H1 (cell line): ENCODE measurements at regions not wholly inside any gene's neighbourhood (a gene's known extent, or its start where the extent isn't known, plus 50 kb on each side); places are given as distances from the start of the nearest gene placed in this dataset.

Experiments
- CTCF ChIA-PET: fragments of 300-600 bp; sonication (Branson Sonifier 250); formaldehyde crosslinking; loops from one replicate; lab custom pipeline; 2021; ENCODE audit not compliant: partially characterized antibody; lab: Charles Lee
- POLR2A ChIA-PET: fragments of 300-600 bp; sonication (Branson Sonifier 250); formaldehyde crosslinking; loops from one replicate; lab custom pipeline; 2021; ENCODE audit warnings: inconsistent platforms; ENCODE audit not compliant: partially characterized antibody; lab: Charles Lee
- DNase-seq, 2 experiments: peaks; one replicate each; pipeline versions ENCODE4 v3.0.0 to v3.0.0-alpha.2; 2010 to 2022; ENCODE audit warnings: low spot score in 2 of 2, low read depth in 1 of 2, mixed read lengths in 1 of 2
- FAIRE-seq: peaks from 2 replicates; lab custom pipeline; 2011; peaks lifted over from hg19 to GRCh38; lab: Jason Lieb, UNC
- H2AFZ ChIP-seq: 2 replicates; pipeline ENCODE4 v1.8.1; 2012; ENCODE audit warnings: low read length, inconsistent platforms
- H2AK5ac ChIP-seq: 2 replicates; pipeline ENCODE4 v1.6.1; 2013; ENCODE audit warnings: low read depth, low read length
- H2BK120ac ChIP-seq: replicated peaks from 2 replicates; pipeline ENCODE3; 2013; ENCODE audit warnings: low read depth, low read length, inconsistent platforms
- H2BK12ac ChIP-seq: 2 replicates; pipeline ENCODE4 v1.6.1; 2013; ENCODE audit warnings: low read depth, low read length
- H2BK15ac ChIP-seq: 2 replicates; pipeline ENCODE4 v1.6.1; 2013; ENCODE audit warnings: low read length
- H2BK20ac ChIP-seq: 2 replicates; pipeline ENCODE4 v1.6.1; 2013; ENCODE audit warnings: low read length
- H2BK5ac ChIP-seq: 2 replicates; pipeline ENCODE4 v1.6.1; 2013; ENCODE audit warnings: low read depth, low read length
- H3K14ac ChIP-seq: 2 replicates; pipeline ENCODE4 v1.6.1; 2013; ENCODE audit warnings: inconsistent platforms; ENCODE audit not compliant: insufficient read length
- H3K18ac ChIP-seq: 2 replicates; pipeline ENCODE4 v1.6.1; 2013; ENCODE audit warnings: low read length; ENCODE audit errors: extremely low read depth
- H3K23ac ChIP-seq: 2 replicates; pipeline ENCODE4 v1.6.1; 2013; ENCODE audit warnings: inconsistent platforms; ENCODE audit not compliant: insufficient read length
- H3K23me2 ChIP-seq: 2 replicates; pipeline ENCODE4 v1.6.1; 2013; ENCODE audit warnings: low read depth, low read length
- H3K27ac ChIP-seq: 2 replicates; pipeline ENCODE4 v1.6.1; 2011; ENCODE audit warnings: low read depth, low read length, inconsistent platforms
- H3K27me3 ChIP-seq, 4 experiments: replicated peaks in 1 of 4; 1 replicate in 1 of 4; 2 replicates in 3 of 4; pipeline versions ENCODE4 v1.6.1 to v1.8.1; 2011 to 2013; ENCODE audit warnings: low read length in 3 of 4, mild to moderate bottlenecking in 3 of 4, inconsistent platforms in 2 of 4, mixed read lengths in 2 of 4, moderate library complexity in 1 of 4; ENCODE audit not compliant: control insufficient read depth in 3 of 4, insufficient read depth in 3 of 4; ENCODE audit errors: extremely low read depth in 1 of 4
- H3K36me3 ChIP-seq, 4 experiments: 2 replicates each; pipeline versions ENCODE4 v1.6.1 to v1.8.1; 2011 to 2013; ENCODE audit warnings: mild to moderate bottlenecking in 4 of 4, low read length in 3 of 4, moderate library complexity in 2 of 4, control low read depth in 1 of 4, inconsistent platforms in 1 of 4; ENCODE audit not compliant: insufficient read depth in 4 of 4, control insufficient read depth in 2 of 4
- H3K4ac ChIP-seq: replicated peaks from 2 replicates; pipeline ENCODE3; 2013; ENCODE audit warnings: low read length, low read depth, mixed read lengths, inconsistent platforms; ENCODE audit not compliant: insufficient read length
- H3K4me1 ChIP-seq, 4 experiments: replicated peaks in 1 of 4; 1 replicate in 1 of 4; 2 replicates in 3 of 4; pipeline versions ENCODE4 v1.6.1 to v1.8.1; 2011 to 2013; ENCODE audit warnings: low read length in 3 of 4, inconsistent platforms in 2 of 4, mixed read lengths in 1 of 4; ENCODE audit not compliant: insufficient read depth in 4 of 4, control insufficient read depth in 3 of 4
- H3K4me2 ChIP-seq, 2 experiments: 2 replicates each; pipeline versions ENCODE4 v1.6.1 to v1.8.1; 2011 to 2013; ENCODE audit warnings: low read depth in 2 of 2, low read length in 2 of 2, control low read depth in 1 of 2, inconsistent platforms in 1 of 2, mild to moderate bottlenecking in 1 of 2; ENCODE audit not compliant: insufficient read depth in 1 of 2
- H3K4me3 ChIP-seq, 4 experiments: fragments of 200-600, 300-600 bp in 1 of 4; sonication (generic), shearing (Covaris generic), sonication (Bioruptor Twin) in 1 of 4; 2 replicates each; pipeline versions ENCODE4 v1.5.1 to v1.8.1; 2011 to 2016; ENCODE audit warnings: low read length in 4 of 4, low read depth in 3 of 4, control low read depth in 2 of 4, inconsistent platforms in 2 of 4, mild to moderate bottlenecking in 2 of 4, mixed read lengths in 1 of 4, moderate library complexity in 1 of 4; ENCODE audit not compliant: insufficient read depth in 2 of 4; ENCODE audit errors: extremely low read depth in 1 of 4
- H3K56ac ChIP-seq: replicated peaks from 2 replicates; pipeline ENCODE3; 2013; ENCODE audit warnings: low read depth, mild to moderate bottlenecking, mixed read lengths, low read length, inconsistent platforms; ENCODE audit not compliant: insufficient read length
- H3K79me1 ChIP-seq: 2 replicates; pipeline ENCODE4 v1.6.1; 2013; ENCODE audit warnings: low read depth, low read length, control low read depth
- H3K79me2 ChIP-seq, 2 experiments: 2 replicates each; pipeline versions ENCODE4 v1.6.1 to v1.8.1; 2012 to 2013; ENCODE audit warnings: low read length in 2 of 2, mild to moderate bottlenecking in 2 of 2, inconsistent platforms in 1 of 2; ENCODE audit not compliant: insufficient read depth in 2 of 2, control insufficient read depth in 1 of 2
- H3K9ac ChIP-seq, 4 experiments: replicated peaks in 1 of 4; 1 replicate in 1 of 4; 2 replicates in 3 of 4; pipeline versions ENCODE4 v1.6.1 to v1.8.1; 2011 to 2013; ENCODE audit warnings: low read depth in 3 of 4, low read length in 3 of 4, control low read depth in 2 of 4, mild to moderate bottlenecking in 2 of 4, moderate library complexity in 2 of 4, inconsistent platforms in 1 of 4; ENCODE audit errors: extremely low read depth in 1 of 4
- H3K9me3 ChIP-seq, 2 experiments: 2 replicates each; pipeline versions ENCODE4 v1.6.1 to v1.8.1; 2012 to 2013; ENCODE audit warnings: mild to moderate bottlenecking in 2 of 2, moderate library complexity in 2 of 2, control low read depth in 1 of 2, inconsistent platforms in 1 of 2, low read depth in 1 of 2, low read length in 1 of 2, mixed read lengths in 1 of 2; ENCODE audit not compliant: insufficient read depth in 2 of 2
- H4K20me1 ChIP-seq, 2 experiments: replicated peaks in 1 of 2; 2 replicates each; pipeline versions ENCODE3 to v1.8.1; 2011 to 2013; ENCODE audit warnings: inconsistent platforms in 2 of 2, low read length in 2 of 2, mild to moderate bottlenecking in 1 of 2; ENCODE audit not compliant: insufficient read depth in 2 of 2, control insufficient read depth in 1 of 2
- H4K5ac ChIP-seq: 2 replicates; pipeline ENCODE4 v1.6.1; 2013; ENCODE audit warnings: low read length, low read depth, mixed read lengths, inconsistent platforms; ENCODE audit not compliant: insufficient read length
- H4K8ac ChIP-seq: 2 replicates; pipeline ENCODE4 v1.8.0; 2013; ENCODE audit warnings: mild to moderate bottlenecking, moderate library complexity, low read length, inconsistent platforms; ENCODE audit not compliant: insufficient read depth; ENCODE audit errors: extremely low read depth
- H4K91ac ChIP-seq: replicated peaks from 2 replicates; pipeline ENCODE3; 2013; ENCODE audit warnings: low read length, mixed read lengths, inconsistent platforms; ENCODE audit not compliant: insufficient read length
- CBX8 ChIP-seq: fragments of 300-800, 300-1000 bp; sonication (generic); IDR thresholded peaks from 2 replicates; pipeline ENCODE4 v1.7.1; 2016; ENCODE audit warnings: low read depth, low read length, borderline replicate concordance
- CHD2 ChIP-seq: IDR thresholded peaks from 2 replicates; pipeline ENCODE4 v1.6.1; 2012; ENCODE audit warnings: low read length, improper control_type of control experiment
- CTBP2 ChIP-seq: IDR thresholded peaks from 2 replicates; pipeline ENCODE4 v1.7.0; 2011; ENCODE audit warnings: borderline replicate concordance, mild to moderate bottlenecking, moderate library complexity, mixed read lengths, low read length; ENCODE audit not compliant: insufficient read depth, insufficient read length
- EZH2 ChIP-seq: fragments of 200-600 bp; sonication (generic); IDR thresholded peaks from 2 replicates; pipeline ENCODE4 v1.7.1; 2012; ENCODE audit warnings: low read depth, mild to moderate bottlenecking, moderate library complexity, low read length, inconsistent platforms; ENCODE audit not compliant: severe bottlenecking
- KDM1A ChIP-seq: fragments of 200-600, 300-600 bp; sonication (generic); IDR thresholded peaks from 2 replicates; pipeline ENCODE4 v1.7.1; 2016; ENCODE audit warnings: mild to moderate bottlenecking, low read length, borderline replicate concordance
- KDM4A ChIP-seq: IDR thresholded peaks from one replicate; pipeline ENCODE4 v1.7.1; 2012; ENCODE audit warnings: low read depth, mild to moderate bottlenecking, moderate library complexity, low read length, inconsistent platforms; ENCODE audit not compliant: severe bottlenecking
- KDM5A ChIP-seq: fragments of 200-600 bp; IDR thresholded peaks from 2 replicates; pipeline ENCODE4 v1.7.1; 2012; ENCODE audit warnings: mild to moderate bottlenecking, low read length, inconsistent platforms, mixed read lengths
- MAFK ChIP-seq: IDR thresholded peaks from 2 replicates; pipeline ENCODE4 v1.6.1; 2012; ENCODE audit warnings: low read depth, mild to moderate bottlenecking, improper control_type of control experiment, low read length
- POLR2A ChIP-seq, 2 experiments: IDR thresholded peaks; 1 replicate in 1 of 2; 2 replicates in 1 of 2; pipeline ENCODE4 v1.6.1; 2011; ENCODE audit warnings: low read depth in 2 of 2, low read length in 2 of 2, mild to moderate bottlenecking in 2 of 2; ENCODE audit errors: control extremely low read depth in 1 of 2
- RXRA ChIP-seq: IDR thresholded peaks from 2 replicates; pipeline ENCODE4 v1.6.1; 2011; ENCODE audit warnings: low read depth, mild to moderate bottlenecking, low read length, moderate library complexity; ENCODE audit not compliant: insufficient read depth
- TAF1 ChIP-seq: IDR thresholded peaks from 2 replicates; pipeline ENCODE4 v1.6.1; 2011; ENCODE audit warnings: mild to moderate bottlenecking, low read depth, low read length
- TAF7 ChIP-seq: optimal IDR thresholded peaks from 2 replicates; pipeline ENCODE3; 2011; ENCODE audit warnings: low read depth, mild to moderate bottlenecking, inconsistent platforms, low read length, moderate library complexity, borderline replicate concordance
- WGBS, 2 experiments: shearing (Covaris generic) in 1 of 2; methylation state at CpG; one replicate each; pipeline versions ENCODE4 v1.1.6 to v1.1.7; 2013 to 2015; ENCODE audit warnings: low lambda C conversion rate in 2 of 2, mixed read lengths in 2 of 2, inconsistent platforms in 1 of 2, low coverage in 1 of 2, missing lambda C conversion rate in 1 of 2; ENCODE audit not compliant: insufficient replicate concordance in 2 of 2, insufficient coverage in 1 of 2, insufficient read length in 1 of 2; ENCODE audit errors: extremely low coverage in 1 of 2, missing lambda C conversion rate in 1 of 2; 5-methylcytosine and 5-hydroxymethylcytosine counted together
- TF ChIP-seq, protein P1 (sequence below): IDR thresholded peaks from 2 replicates; pipeline ENCODE4 v1.6.1; 2011; ENCODE audit warnings: low read length, improper control_type of control experiment

DNA sequence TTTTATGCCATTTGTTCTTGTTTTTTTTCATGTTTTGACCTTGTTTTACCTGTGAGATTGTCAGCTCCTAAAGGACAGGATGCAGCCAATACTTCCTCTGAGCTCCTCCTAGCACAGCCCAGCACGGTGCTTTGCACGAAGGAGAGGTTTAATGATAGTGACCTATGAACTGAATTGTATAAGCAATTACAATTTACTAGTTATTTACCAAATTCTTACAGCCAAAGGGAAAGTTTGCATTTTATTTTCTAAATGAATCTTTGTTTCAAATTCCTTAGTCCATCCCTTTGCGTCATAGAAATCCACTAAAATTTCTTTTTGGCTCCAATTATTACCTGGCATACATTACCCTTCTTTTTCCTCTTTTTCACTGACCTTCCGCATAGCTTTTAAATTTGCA, 326.1 kb downstream of the TDRD15 start:
- Histone ChIP-seq H3K4me3 (no peak overlapping the region), H4K91ac (no peak overlapping the region), H3K4ac (no peak overlapping the region), H3K4me2 (no peak overlapping the region), H3K79me2 (no peaks in the 10 kb centered on the region), H3K14ac (no peak overlapping the region), H3K9ac (no peak overlapping the region), H2AK5ac (no peak overlapping the region), H3K18ac (no peak overlapping the region), H2BK20ac (no peak overlapping the region), H2BK120ac (no peak overlapping the region), H3K23me2 (no peaks in the 10 kb centered on the region), H4K8ac (no peak overlapping the region), H3K27ac (no peak overlapping the region), H2AFZ (no peak overlapping the region), H3K56ac (no peak overlapping the region), H3K36me3 (no peaks in the 10 kb centered on the region; a peak in 1 of 8 replicates), H3K27me3 (no peaks in the 10 kb centered on the region), H3K4me1 (peaks cover 0 to 10% (median 8%) of the 10 kb centered on the region in 4 experiments; a peak in 5 of 7 replicates), H3K79me1 (no peaks in the 10 kb centered on the region; the same call in 1 of the 2 replicates), H2BK5ac (no peak overlapping the region), H2BK12ac (no peak overlapping the region), H4K20me1 (no peaks in the 10 kb centered on the region), H2BK15ac (no peak overlapping the region), H3K23ac (no peak overlapping the region), H4K5ac (no peak overlapping the region), H3K9me3 (no peaks in the 10 kb centered on the region)
- 96% methylated on average over 4 of the region's 4 CpGs; no CpG with 5 or more reads in 1 of the 2 experiments for WGBS, 2 experiments
- CTCF ChIA-PET: interaction anchor here (1.2 kb wide), 1 partner anchor 18 kb away, joined by 3 read pairs; no protein-coding TSS in a partner anchor
- FAIRE-seq (no peak), DNase-seq (no peak)
- POLR2A ChIA-PET: no interaction called here
- no peak for TF ChIP-seq CBX8
- no peak for TF ChIP-seq MAFK
- TF ChIP-seq TAF7: no peak
- TF ChIP-seq POLR2A (IDR thresholded peaks at IDR 0.05; ENCODE audit: control extremely low read depth in 1 of 2, low read depth in 2 of 2, low read length in 2 of 2): no peak
- TF ChIP-seq CTBP2: no peak
- TF ChIP-seq KDM5A: no peak
- no peak for TF ChIP-seq TAF1
- TF ChIP-seq, protein P1, sequence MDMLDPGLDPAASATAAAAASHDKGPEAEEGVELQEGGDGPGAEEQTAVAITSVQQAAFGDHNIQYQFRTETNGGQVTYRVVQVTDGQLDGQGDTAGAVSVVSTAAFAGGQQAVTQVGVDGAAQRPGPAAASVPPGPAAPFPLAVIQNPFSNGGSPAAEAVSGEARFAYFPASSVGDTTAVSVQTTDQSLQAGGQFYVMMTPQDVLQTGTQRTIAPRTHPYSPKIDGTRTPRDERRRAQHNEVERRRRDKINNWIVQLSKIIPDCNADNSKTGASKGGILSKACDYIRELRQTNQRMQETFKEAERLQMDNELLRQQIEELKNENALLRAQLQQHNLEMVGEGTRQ: no peak
- TF ChIP-seq EZH2: no peak
- TF ChIP-seq KDM1A: no peak
- no peak for TF ChIP-seq CHD2
- TF ChIP-seq KDM4A: no peak
- TF ChIP-seq RXRA: no peak
